ENCODE measurements at regions not wholly inside any gene's neighbourhood (a gene's known extent, or its start where the extent isn't known, plus 50 kb on each side); places are given as distances from the start of the nearest gene placed in this dataset.

GRCh38 chr13:100855151-100855550 lies 180.6 kb upstream of the TMTC4 start:
- TF ChIP-seq ZNF274 (IDR thresholded peaks at IDR 0.05; ENCODE audit: borderline replicate concordance, low read depth, low read length) (no peak), FOXK2 (conservative IDR thresholded peaks at IDR 0.05 in 1 of 2, IDR thresholded peaks at IDR 0.05 in 1 of 2; ENCODE audit: low read depth in 2 of 2) (no peak), RAD21 (CRISPR knock-in tag; conservative IDR thresholded peaks at IDR 0.05 in 1 of 2, IDR thresholded peaks at IDR 0.05 in 1 of 2) (no peak), CHD4 (IDR thresholded peaks at IDR 0.05; ENCODE audit: insufficient read depth, insufficient replicate concordance, low read depth, low read length, poor library complexity, severe bottlenecking) (no peak), ZNF140 (CRISPR knock-in tag; IDR thresholded peaks at IDR 0.05) (no peak), ARID3A (IDR thresholded peaks at IDR 0.05; ENCODE audit: borderline replicate concordance, low read depth, low read length) (no peak), POLR2AphosphoS5 (IDR thresholded peaks at IDR 0.05; ENCODE audit: control insufficient read depth, insufficient read depth, low read depth, low read length) (no peak)
